ENCODE measurements at regions not wholly inside any gene's neighbourhood (a gene's known extent, or its start where the extent isn't known, plus 50 kb on each side); places are given as distances from the start of the nearest gene placed in this dataset.
"Not testable (repeated sequence)": the region's sequence is repeated elsewhere in the genome, so short reads cannot be mapped to it uniquely, and the experiment has no call there.

GRCh38 chr3:130800829-130801228 is 54.2 kb upstream of the PIK3R4 start:
- H3K27ac ChIP-seq (ENCODE audit: low read depth, low read length) = no peak overlapping the region
- H3K36me3 ChIP-seq (ENCODE audit: control insufficient read depth, insufficient read depth, low read length) = no peaks in the 10 kb centered on the region
- no peaks in the 10 kb centered on the region for H3K27me3 ChIP-seq (ENCODE audit: control insufficient read depth, insufficient read depth, low read length)
- peaks cover 9% of the 10 kb centered on the region; the same call in 1 of the 2 replicates for H3K9me3 ChIP-seq (ENCODE audit: control insufficient read depth, insufficient read depth, low read length)
- no peak overlapping the region for H3K9ac ChIP-seq (ENCODE audit: low read depth, low read length)
- H3K4me3 ChIP-seq (ENCODE audit: low read depth, low read length) = no peak overlapping the region
- H3K4me1 ChIP-seq (ENCODE audit: control insufficient read depth, insufficient read depth, low read length) = peaks cover 8% of the 10 kb centered on the region; the same call in 1 of the 2 replicates

- no peaks in the 10 kb centered on the region for H3K36me3 ChIP-seq (ENCODE audit: control insufficient read depth, insufficient read depth, low read length)
- 0 out of 2 replicates have a peak, but pooled peaks cover 6% of the 10 kb centered on the region for H3K4me1 ChIP-seq (ENCODE audit: control insufficient read depth, insufficient read depth, low read length)
Observed at GRCh38 chr3:130801473-130801872, 54.8 kb upstream of the PIK3R4 start.

GRCh38 chr3:130811557-130811956 is 64.9 kb upstream of the PIK3R4 start:
- H3K27ac ChIP-seq (ENCODE audit: low read depth, low read length) = no peak overlapping the region
- H3K9ac ChIP-seq (ENCODE audit: low read depth, low read length) = no peak overlapping the region
- H3K4me1 ChIP-seq (ENCODE audit: control insufficient read depth, insufficient read depth, low read length) = peaks cover 1% of the 10 kb centered on the region
- no peak overlapping the region for H3K4me3 ChIP-seq (ENCODE audit: low read depth, low read length)
- H3K27me3 ChIP-seq (ENCODE audit: control insufficient read depth, insufficient read depth, low read length) = no peaks in the 10 kb centered on the region
- peaks cover 15% of the 10 kb centered on the region for H3K9me3 ChIP-seq (ENCODE audit: control insufficient read depth, insufficient read depth, low read length)
- no peaks in the 10 kb centered on the region for H3K36me3 ChIP-seq (ENCODE audit: control insufficient read depth, insufficient read depth, low read length)

More at GRCh38 chr3:130801473-130801872, 54.8 kb upstream of the PIK3R4 start:
- Histone ChIP-seq H3K9ac (ENCODE audit: low read depth, low read length) (no peak overlapping the region), H3K9me3 (ENCODE audit: control insufficient read depth, insufficient read depth, low read length) (peaks cover 9% of the 10 kb centered on the region; the same call in 1 of the 2 replicates), H3K27me3 (ENCODE audit: control insufficient read depth, insufficient read depth, low read length) (no peaks in the 10 kb centered on the region), H3K27ac (ENCODE audit: low read depth, low read length) (no peak overlapping the region), H3K4me3 (ENCODE audit: low read depth, low read length) (no peak overlapping the region)

- Histone ChIP-seq H3K4me3 (ENCODE audit: low read depth, low read length) (no peak overlapping the region), H3K9me3 (ENCODE audit: control insufficient read depth, insufficient read depth, low read length) (peaks cover 15% of the 10 kb centered on the region), H3K36me3 (ENCODE audit: control insufficient read depth, insufficient read depth, low read length) (no peaks in the 10 kb centered on the region), H3K27ac (ENCODE audit: low read depth, low read length) (no peak overlapping the region), H3K9ac (ENCODE audit: low read depth, low read length) (no peak overlapping the region), H3K4me1 (ENCODE audit: control insufficient read depth, insufficient read depth, low read length) (peaks cover 10% of the 10 kb centered on the region), H3K27me3 (ENCODE audit: control insufficient read depth, insufficient read depth, low read length) (no peaks in the 10 kb centered on the region)
Observed at GRCh38 chr3:130814691-130815472, 68.3 kb upstream of the PIK3R4 start.

GRCh38 chr3:130816561-130817445 is 70.2 kb upstream of the PIK3R4 start:
- H3K4me1 ChIP-seq (ENCODE audit: control insufficient read depth, insufficient read depth, low read length) = peaks cover 10% of the 10 kb centered on the region
- H3K4me3 ChIP-seq (ENCODE audit: low read depth, low read length) = no peak overlapping the region
- peaks cover 13% of the 10 kb centered on the region for H3K9me3 ChIP-seq (ENCODE audit: control insufficient read depth, insufficient read depth, low read length)
- no peaks in the 10 kb centered on the region for H3K36me3 ChIP-seq (ENCODE audit: control insufficient read depth, insufficient read depth, low read length)
- no peaks in the 10 kb centered on the region for H3K27me3 ChIP-seq (ENCODE audit: control insufficient read depth, insufficient read depth, low read length)
- H3K9ac ChIP-seq (ENCODE audit: low read depth, low read length) = no peak overlapping the region
- H3K27ac ChIP-seq (ENCODE audit: low read depth, low read length) = no peak overlapping the region

- not testable (repeated sequence) for H3K27me3 ChIP-seq (ENCODE audit: control insufficient read depth, insufficient read depth, low read length); H3K9ac ChIP-seq (ENCODE audit: low read depth, low read length); H3K4me3 ChIP-seq (ENCODE audit: low read depth, low read length); H3K36me3 ChIP-seq (ENCODE audit: control insufficient read depth, insufficient read depth, low read length); H3K27ac ChIP-seq (ENCODE audit: low read depth, low read length)
- peaks cover 10% of the 10 kb centered on the region for H3K4me1 ChIP-seq (ENCODE audit: control insufficient read depth, insufficient read depth, low read length)
- peaks cover 13% of the 10 kb centered on the region for H3K9me3 ChIP-seq (ENCODE audit: control insufficient read depth, insufficient read depth, low read length)
Observed at GRCh38 chr3:130818066-130818465, 71.4 kb upstream of the PIK3R4 start.

- H3K9ac ChIP-seq (ENCODE audit: low read depth, low read length) = no peak overlapping the region
- no peak overlapping the region for H3K27ac ChIP-seq (ENCODE audit: low read depth, low read length)
- H3K36me3 ChIP-seq (ENCODE audit: control insufficient read depth, insufficient read depth, low read length) = no peaks in the 10 kb centered on the region
- no peaks in the 10 kb centered on the region for H3K27me3 ChIP-seq (ENCODE audit: control insufficient read depth, insufficient read depth, low read length)
- no peak overlapping the region for H3K4me3 ChIP-seq (ENCODE audit: low read depth, low read length)
- H3K4me1 ChIP-seq (ENCODE audit: control insufficient read depth, insufficient read depth, low read length) = peaks cover 10% of the 10 kb centered on the region
- no peaks in the 10 kb centered on the region for H3K9me3 ChIP-seq (ENCODE audit: control insufficient read depth, insufficient read depth, low read length)
Observed at GRCh38 chr3:130820976-130821375, 72.9 kb upstream of the ATP2C1 start.

GRCh38 chr3:130821806-130822205 is 72.1 kb upstream of the ATP2C1 start:
- no peaks in the 10 kb centered on the region for H3K27me3 ChIP-seq (ENCODE audit: control insufficient read depth, insufficient read depth, low read length)

GRCh38 chr3:130823241-130823884 is 70.5 kb upstream of the ATP2C1 start:
- no peak overlapping the region for H3K4me3 ChIP-seq (ENCODE audit: low read depth, low read length)
- H3K4me1 ChIP-seq (ENCODE audit: control insufficient read depth, insufficient read depth, low read length) = peaks cover 7% of the 10 kb centered on the region
- H3K27ac ChIP-seq (ENCODE audit: low read depth, low read length) = no peak overlapping the region
- no peaks in the 10 kb centered on the region for H3K36me3 ChIP-seq (ENCODE audit: control insufficient read depth, insufficient read depth, low read length)
- no peaks in the 10 kb centered on the region for H3K9me3 ChIP-seq (ENCODE audit: control insufficient read depth, insufficient read depth, low read length)
- no peak overlapping the region for H3K9ac ChIP-seq (ENCODE audit: low read depth, low read length)
- H3K27me3 ChIP-seq (ENCODE audit: control insufficient read depth, insufficient read depth, low read length) = no peaks in the 10 kb centered on the region

More at GRCh38 chr3:130821806-130822205, 72.1 kb upstream of the ATP2C1 start:
- Histone ChIP-seq H3K9ac (ENCODE audit: low read depth, low read length) (no peak overlapping the region), H3K4me3 (ENCODE audit: low read depth, low read length) (no peak overlapping the region), H3K36me3 (ENCODE audit: control insufficient read depth, insufficient read depth, low read length) (no peaks in the 10 kb centered on the region), H3K27ac (ENCODE audit: low read depth, low read length) (no peak overlapping the region), H3K9me3 (ENCODE audit: control insufficient read depth, insufficient read depth, low read length) (no peaks in the 10 kb centered on the region), H3K4me1 (ENCODE audit: control insufficient read depth, insufficient read depth, low read length) (peaks cover 6% of the 10 kb centered on the region)

- Histone ChIP-seq H3K4me3 (ENCODE audit: low read depth, low read length) (no peak overlapping the region), H3K9ac (ENCODE audit: low read depth, low read length) (no peak overlapping the region), H3K36me3 (ENCODE audit: control insufficient read depth, insufficient read depth, low read length) (no peaks in the 10 kb centered on the region), H3K9me3 (ENCODE audit: control insufficient read depth, insufficient read depth, low read length) (no peaks in the 10 kb centered on the region), H3K4me1 (ENCODE audit: control insufficient read depth, insufficient read depth, low read length) (peaks cover 9% of the 10 kb centered on the region), H3K27ac (ENCODE audit: low read depth, low read length) (no peak overlapping the region), H3K27me3 (ENCODE audit: control insufficient read depth, insufficient read depth, low read length) (no peaks in the 10 kb centered on the region)
Observed at GRCh38 chr3:130823996-130824395, 69.9 kb upstream of the ATP2C1 start.
